NCI-H1092 (cell line): ENCODE measurements at regions not wholly inside any gene's neighbourhood (a gene's known extent, or its start where the extent isn't known, plus 50 kb on each side); places are given as distances from the start of the nearest gene placed in this dataset.

Experiments
- DNase-seq: peaks from one replicate; lab custom pipeline; 2025; lab: John Stamatoyannopoulos, UW

GRCh38 chr12:61781021-61781581 lies 479.1 kb upstream of the USP15 start:
- DNase-seq: no peak

- no peak for DNase-seq
These were observed 463.4 kb upstream of the USP15 start for GRCh38 chr12:61796846-61797245.

- no peak for DNase-seq
These were observed 462.9 kb upstream of the USP15 start for GRCh38 chr12:61797266-61797665.

GRCh38 chr12:61798778-61799177 lies 461.4 kb upstream of the USP15 start:
- DNase-seq: no peak

- DNase-seq: no peak
These were observed 455.9 kb upstream of the USP15 start for GRCh38 chr12:61804301-61804700.

GRCh38 chr12:61808856-61809255 lies 451.3 kb upstream of the USP15 start:
- DNase-seq: no peak

- DNase-seq: no peak
These were observed 449.7 kb upstream of the USP15 start for GRCh38 chr12:61810486-61810885.

- no peak for DNase-seq
These were observed 438.8 kb upstream of the USP15 start for GRCh38 chr12:61821381-61821780.

- DNase-seq: no peak
These were observed 437.1 kb upstream of the USP15 start for GRCh38 chr12:61823102-61823501.

GRCh38 chr12:61846765-61847164 lies 413.4 kb upstream of the USP15 start:
- no peak for DNase-seq

GRCh38 chr12:61848893-61849292 lies 411.3 kb upstream of the USP15 start:
- DNase-seq: no peak

GRCh38 chr12:61853945-61854344 lies 406.3 kb upstream of the USP15 start:
- no peak for DNase-seq

- no peak for DNase-seq
These were observed 405.3 kb upstream of the USP15 start for GRCh38 chr12:61854902-61855301.

GRCh38 chr12:61857968-61858367 lies 402.2 kb upstream of the USP15 start:
- DNase-seq: no peak

- DNase-seq: no peak
These were observed 399.8 kb upstream of the USP15 start for GRCh38 chr12:61860451-61860850.

- no peak for DNase-seq
These were observed 397.2 kb upstream of the USP15 start for GRCh38 chr12:61862986-61863385.

- no peak for DNase-seq
These were observed 396.4 kb upstream of the USP15 start for GRCh38 chr12:61863811-61864210.

- DNase-seq: no peak
These were observed 390.4 kb upstream of the USP15 start for GRCh38 chr12:61869796-61870195.

- DNase-seq: no peak
These were observed 389.3 kb upstream of the USP15 start for GRCh38 chr12:61870658-61871484.

- no peak for DNase-seq
These were observed 388.8 kb upstream of the USP15 start for GRCh38 chr12:61871485-61871810.

GRCh38 chr12:61879229-61879628 lies 381.0 kb upstream of the USP15 start:
- no peak for DNase-seq

GRCh38 chr12:61880186-61880585 lies 380.0 kb upstream of the USP15 start:
- no peak for DNase-seq

GRCh38 chr12:61891632-61892031 lies 368.6 kb upstream of the USP15 start:
- no peak for DNase-seq

GRCh38 chr12:61894168-61894567 lies 366.0 kb upstream of the USP15 start:
- DNase-seq: no peak
